HG02571 (cell line): ENCODE measurements at regions not wholly inside any gene's neighbourhood (a gene's known extent, or its start where the extent isn't known, plus 50 kb on each side); places are given as distances from the start of the nearest gene placed in this dataset.
"Not testable (repeated sequence)": the region's sequence is repeated elsewhere in the genome, so short reads cannot be mapped to it uniquely, and the experiment has no call there.

ENCODE experiments used
- ATAC-seq: cut with Tn5 transposase; IDR thresholded peaks from one replicate; pipeline ENCODE4 v1.9.1; 2021; ENCODE audit warnings: mild to moderate bottlenecking, moderate library complexity; ENCODE audit not compliant: unreplicated experiment

DNA sequence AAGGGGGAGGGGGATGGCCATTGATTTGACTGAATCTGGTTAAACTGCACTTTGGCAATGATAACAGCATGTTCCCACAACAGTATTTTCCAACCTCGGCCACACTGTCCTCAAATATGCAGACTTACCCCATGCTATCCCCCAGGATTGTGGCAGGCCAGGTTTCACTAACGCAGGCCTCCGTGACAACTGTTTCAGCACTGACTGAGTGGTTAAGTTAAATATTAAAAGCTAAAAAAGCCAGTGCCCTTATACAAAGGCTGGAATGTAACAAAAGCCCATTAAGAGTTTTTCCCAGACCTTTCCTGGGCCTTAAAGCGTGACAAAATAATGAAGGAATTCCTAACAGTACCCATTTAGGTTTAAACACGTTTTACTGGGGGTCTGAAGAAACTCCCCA lies 202.9 kb downstream of the USP25 start:
- ATAC-seq: no peak

- ATAC-seq: no peak
Observed at GRCh38 chr21:15935530-15935929, 205.7 kb downstream of the USP25 start.

DNA sequence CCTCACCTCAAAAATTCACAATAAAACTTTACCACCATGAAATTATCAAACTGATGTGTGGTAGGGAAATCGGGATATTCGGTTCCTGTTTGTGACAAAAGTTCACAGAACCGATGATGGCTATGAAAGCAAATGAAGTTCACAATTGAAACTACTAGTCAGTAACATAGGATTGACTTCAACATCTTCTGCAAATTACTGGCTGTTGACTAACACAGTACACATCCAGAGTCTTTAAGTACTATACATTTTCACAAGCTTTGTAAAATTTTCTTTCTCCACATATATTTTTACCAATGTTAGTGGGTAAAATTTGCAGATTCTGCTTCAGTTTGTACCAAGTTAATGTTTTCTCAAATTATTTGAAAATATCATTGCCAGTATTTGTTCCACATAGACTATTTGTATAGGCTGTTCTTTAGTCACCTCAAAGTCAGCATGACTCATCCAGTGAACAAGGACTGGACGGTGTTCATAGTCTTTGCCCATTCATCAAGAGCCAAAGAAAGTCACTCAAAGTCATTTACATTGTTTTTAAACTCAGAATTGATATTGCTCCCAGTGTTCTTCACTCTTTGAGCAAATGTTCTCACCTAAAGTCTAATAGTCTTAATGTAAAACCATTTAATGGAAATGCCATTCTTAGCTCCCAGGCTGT lies 213.4 kb downstream of the USP25 start:
- no peak for ATAC-seq

DNA sequence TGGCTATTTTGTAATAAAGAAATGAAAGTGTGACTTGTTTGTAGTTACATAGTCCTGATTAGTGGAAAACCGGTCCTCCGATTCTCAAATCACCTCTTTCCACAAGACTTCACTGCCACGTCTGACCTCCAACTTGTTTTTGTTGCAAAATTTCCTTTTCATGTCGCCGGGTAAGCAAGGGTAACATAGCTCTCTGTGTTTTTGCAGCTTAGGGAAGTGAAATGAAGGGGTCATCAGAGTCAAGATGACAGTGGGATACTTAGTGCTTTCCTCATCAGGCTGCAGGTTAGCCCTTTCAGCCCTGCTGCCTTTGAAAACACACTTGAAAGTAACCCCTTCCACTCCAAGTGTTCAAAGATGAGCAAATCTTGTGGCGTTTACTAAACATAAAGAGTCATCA lies 217.9 kb downstream of the USP25 start:
- no peak for ATAC-seq

GRCh38 chr21:15953551-15954116 lies 223.9 kb downstream of the USP25 start:
- no peak for ATAC-seq

DNA sequence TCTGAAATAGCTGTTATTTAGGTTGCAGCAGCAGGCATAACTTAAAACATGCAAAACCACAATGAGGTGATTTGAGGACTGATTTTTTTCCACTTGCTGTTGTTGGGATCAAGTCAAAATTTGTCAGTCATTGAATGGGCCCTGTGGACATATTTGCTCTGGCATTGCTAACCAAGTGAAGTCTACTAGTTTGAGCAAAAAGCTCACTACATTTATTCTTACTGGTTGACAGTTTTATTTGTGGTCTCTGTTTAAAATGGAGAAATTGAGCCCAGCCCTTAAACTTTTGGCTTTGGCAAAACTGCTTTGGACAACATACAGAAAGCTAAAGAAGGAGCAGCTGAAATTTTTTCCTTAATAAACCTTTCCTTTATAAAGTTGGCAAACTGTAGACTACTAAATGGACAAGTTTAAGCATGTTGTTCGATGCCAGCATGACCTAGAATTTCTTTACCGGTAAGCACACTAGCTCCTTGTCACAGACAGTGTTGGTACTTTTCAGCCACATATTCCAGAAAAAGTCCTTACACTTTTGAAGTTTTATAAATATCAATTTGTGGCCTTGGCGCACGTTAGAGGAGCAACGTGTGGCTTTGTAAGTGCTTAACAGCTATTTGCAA lies 234.6 kb downstream of the USP25 start:
- ATAC-seq: no peak

DNA sequence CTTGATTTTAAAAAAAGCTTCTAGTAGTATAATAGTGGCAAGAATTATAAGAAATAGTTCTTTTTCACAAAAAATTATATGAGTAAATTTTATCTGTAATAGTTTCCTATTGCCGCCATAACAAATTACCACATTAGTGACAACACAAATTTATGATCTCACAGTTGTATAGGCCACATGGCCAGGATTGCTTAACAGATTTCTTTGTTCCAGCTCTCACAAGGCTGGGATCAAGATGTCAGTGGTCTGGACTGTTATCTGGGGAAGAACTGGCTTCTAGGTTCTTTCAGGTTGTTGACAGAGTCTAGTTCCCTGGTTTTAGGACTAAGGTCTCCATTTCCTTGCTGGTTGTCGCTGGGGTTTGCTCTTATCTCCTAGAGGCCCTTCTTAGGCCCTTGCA lies 236.4 kb downstream of the USP25 start:
- no peak for ATAC-seq

DNA sequence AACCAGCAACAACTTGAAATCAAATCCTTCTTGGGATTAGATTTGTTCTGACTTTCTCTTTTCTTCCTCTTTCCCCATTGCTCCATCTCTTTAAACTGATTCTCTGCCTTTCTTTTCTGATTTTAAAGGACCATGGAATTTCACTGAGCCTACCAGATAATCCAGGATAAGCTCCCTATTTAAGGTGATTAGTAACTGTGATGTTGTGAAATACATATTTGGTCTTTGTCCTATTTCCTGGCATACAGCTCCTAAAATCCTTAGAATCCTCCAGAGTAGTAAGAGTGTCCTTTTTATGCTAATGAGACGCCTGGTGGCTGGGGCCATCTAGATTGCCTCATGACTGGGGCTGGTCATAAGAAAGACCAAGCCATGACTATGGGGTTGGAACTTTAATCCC lies 236.9 kb downstream of the USP25 start:
- ATAC-seq: no peak

DNA sequence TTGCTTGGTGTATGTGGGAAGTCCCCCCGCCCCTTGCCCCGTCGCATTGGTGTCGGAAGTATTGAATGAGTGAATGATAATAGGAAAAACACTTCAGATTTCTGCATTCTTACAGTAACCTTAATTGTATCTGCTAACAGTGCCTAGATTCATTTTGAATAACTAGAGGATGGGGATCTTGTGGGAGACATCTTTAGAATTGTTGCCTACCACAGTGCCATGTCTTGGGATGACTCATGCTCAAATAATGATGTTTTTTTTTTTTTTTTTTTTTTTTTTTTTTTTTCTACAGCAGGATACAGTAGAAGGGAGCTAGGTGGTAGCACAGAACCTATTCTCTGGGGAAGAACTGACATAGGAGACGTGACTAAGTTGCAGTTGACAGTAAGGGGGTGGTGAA lies 237.9 kb downstream of the USP25 start:
- ATAC-seq: no peak

DNA sequence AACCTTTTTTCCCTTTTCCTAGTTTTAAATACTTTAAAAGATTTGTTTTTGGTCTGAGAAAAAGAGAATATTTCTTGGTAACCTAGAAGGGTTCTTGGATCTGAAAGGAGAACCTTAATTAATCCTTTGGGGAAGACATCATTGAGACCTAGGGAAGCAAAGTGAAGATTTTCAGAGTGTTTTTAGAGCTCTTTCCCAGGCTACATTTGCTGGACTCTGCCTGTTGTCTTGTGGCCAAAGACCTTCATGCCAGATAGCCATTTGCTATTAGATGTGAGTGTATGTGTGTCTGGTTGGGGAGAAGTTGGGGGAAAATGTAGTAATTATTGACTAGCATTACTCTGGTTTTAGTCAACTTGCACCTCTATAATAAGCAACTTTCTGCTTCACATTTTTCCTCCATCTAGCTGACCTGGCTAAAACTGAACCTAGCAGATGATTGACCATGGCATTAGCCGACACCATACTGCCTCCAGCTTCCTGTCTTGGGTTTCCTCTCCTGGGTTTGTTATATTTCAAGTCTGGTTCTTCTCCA lies 239.1 kb downstream of the USP25 start:
- ATAC-seq: no peak

GRCh38 chr21:15976807-15977206 lies 247.0 kb downstream of the USP25 start:
- no peak for ATAC-seq

DNA sequence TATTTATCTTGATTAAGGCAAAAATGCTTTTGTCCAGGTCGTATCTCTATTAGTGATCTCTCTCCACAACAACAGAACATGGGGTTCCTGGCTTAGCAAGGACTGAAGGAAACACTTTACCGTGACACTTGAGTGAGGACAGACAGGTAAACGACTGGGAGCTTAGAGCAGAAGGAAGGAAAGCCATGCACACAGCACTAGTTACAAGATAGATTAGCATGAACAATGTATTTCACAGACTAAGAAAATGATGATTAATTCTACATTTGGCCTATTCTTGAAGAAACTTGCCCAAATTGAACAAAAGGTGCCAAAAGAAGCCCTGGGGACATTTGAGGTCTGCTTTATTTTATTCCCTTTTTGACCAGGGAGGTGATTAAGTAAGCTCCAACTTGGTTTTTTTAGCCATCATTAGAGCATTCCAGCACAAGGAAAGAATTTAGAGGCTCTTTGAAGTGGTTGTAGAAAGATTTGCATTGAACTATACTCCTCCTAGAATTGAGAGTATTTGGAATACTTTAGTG lies 248.5 kb downstream of the USP25 start:
- no peak for ATAC-seq

DNA sequence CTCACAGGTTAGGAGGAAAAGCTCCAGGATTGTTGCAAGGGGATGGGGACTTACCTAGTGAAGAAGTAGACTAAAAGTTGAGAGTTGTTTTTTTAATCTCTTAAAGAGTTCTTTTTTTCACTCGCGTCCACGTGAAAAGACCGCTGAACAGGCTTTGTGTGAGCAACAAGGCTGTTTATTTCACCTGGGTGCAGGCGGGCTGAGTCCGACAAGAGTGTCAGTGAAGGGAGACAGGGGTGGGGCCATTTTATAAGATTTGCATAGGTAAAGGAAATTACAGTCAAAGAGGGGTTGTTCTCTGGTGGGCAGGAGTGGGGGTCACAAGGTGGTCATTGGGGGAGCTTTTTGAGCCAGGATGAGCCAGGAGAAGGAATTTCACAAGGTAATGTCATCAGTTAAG lies 249.7 kb downstream of the USP25 start:
- not testable (repeated sequence) for ATAC-seq

GRCh38 chr21:15986277-15986676 lies 256.5 kb downstream of the USP25 start:
- no peak for ATAC-seq

DNA sequence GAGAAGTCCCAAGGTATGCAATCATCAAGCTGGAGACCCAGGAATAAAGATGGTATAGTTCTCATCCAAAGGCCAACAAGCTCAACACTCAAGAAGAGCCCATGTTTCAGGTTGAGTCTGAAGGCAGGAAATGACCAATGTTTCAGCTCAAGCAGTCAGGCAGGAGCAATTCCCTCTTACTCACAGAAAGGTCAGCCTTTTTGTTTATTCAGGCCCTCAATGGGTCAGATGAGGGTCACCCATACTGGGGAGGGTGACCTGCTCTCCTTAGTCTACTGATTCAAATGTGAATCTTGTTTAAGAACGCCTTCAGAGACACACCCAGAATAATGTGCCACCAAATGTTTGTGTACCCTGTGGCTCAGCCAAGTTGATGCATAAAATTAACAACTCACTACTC lies 262.4 kb downstream of the USP25 start:
- no peak for ATAC-seq

GRCh38 chr21:15993951-15994350 lies 264.2 kb downstream of the USP25 start:
- ATAC-seq: no peak

- no peak for ATAC-seq
Observed at GRCh38 chr21:15999741-16000140, 270.0 kb downstream of the USP25 start.

DNA sequence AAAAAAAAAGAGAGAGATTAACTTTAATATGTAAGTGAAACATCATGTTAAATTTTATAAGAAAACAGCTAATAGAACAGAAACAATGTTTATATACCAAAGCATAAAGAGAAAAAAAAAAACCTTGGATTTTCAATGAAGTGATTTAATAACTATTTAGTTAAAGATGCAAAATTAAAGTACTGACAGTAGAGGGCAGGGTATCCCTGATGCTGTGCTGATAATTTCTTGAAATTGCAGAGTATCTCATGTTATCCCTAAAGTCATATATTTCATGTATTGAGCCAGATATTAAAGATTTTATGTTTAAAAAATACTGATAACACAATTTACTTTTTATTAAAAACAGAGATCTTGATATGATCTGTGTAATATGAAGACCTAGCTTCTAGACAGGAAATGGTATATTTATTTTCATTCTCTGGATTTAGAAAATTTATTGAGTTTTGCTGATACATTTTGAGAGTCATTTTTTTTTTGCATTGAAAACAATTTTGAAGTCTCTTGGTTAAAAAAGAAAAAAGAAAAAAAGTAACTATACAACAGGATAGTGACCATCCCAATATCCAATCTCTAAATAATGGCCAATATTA lies 273.2 kb downstream of the USP25 start:
- no peak for ATAC-seq

- no peak for ATAC-seq
Observed at GRCh38 chr21:16004086-16004485, 274.3 kb downstream of the USP25 start.

- no peak for ATAC-seq
Observed at GRCh38 chr21:16004523-16004922, 274.7 kb downstream of the USP25 start.

GRCh38 chr21:16005996-16006395 lies 276.2 kb downstream of the USP25 start:
- no peak for ATAC-seq

DNA sequence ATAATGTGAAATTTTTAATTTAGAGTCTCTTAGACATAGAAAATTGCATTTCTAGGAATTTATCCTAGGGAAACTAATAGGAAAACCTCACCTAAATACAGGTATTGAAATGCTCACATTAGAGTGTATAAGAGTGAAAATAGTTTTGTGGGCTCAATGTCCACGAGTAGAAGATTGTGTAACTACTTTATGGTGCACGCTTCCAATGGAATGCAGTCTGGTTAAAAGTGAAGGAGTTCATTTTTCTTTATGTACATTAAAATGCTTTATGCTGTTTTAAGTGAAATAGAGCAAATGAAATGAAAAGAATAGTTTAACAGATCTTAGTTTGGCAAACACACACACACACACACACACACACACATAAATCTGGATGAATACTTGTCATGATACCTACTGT lies 278.2 kb downstream of the USP25 start:
- ATAC-seq: no peak
